ENCODE measurements at regions not wholly inside any gene's neighbourhood (a gene's known extent, or its start where the extent isn't known, plus 50 kb on each side); places are given as distances from the start of the nearest gene placed in this dataset.
"Not testable (repeated sequence)": the region's sequence is repeated elsewhere in the genome, so short reads cannot be mapped to it uniquely, and the experiment has no call there.

DNA sequence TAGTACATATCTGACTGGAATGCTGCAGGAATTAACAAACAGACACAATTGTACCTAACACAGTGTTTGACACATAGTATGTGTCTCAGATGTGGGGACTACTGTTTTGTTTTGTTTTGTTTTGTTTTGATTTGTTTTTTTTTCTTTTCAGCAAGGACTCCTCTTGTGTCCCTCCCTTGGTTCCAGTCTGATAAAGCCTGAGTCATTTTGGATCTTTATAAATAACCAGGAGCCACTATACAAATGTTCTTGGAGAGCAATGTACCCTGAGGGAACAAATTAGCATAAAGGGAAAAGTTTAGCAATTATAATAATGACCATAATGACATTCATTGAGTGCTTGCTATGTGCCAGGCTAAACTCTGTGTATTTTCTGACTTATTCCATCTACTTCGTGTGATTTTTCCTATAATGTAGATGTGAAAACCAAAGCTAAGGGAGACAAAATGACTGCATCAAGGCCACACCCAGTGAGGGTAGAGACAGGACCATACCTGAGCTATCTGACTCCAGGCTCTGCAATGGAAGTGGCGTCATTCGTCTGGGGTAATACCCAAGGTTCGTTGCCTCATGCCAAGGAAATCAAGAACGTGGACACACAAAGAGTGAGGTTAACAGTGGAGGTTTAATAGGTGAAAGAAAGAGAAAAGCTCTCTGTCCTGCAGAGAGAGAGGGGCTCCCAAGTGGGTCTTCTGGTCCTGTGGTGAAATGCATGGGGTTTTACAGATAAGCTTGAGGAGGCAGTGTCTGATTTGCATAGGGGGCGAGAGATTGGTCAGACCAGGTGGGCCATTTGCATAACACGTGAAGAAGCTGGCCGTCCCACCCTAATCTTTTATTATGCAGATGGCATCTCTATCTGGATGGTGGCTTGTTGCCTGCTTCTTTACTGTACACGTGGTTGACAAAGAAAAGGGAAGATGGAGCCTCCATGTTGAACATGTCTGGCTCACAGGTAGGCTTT lies 285.5 kb upstream of the SFSWAP start:
- DNase-seq, result no peak

DNA sequence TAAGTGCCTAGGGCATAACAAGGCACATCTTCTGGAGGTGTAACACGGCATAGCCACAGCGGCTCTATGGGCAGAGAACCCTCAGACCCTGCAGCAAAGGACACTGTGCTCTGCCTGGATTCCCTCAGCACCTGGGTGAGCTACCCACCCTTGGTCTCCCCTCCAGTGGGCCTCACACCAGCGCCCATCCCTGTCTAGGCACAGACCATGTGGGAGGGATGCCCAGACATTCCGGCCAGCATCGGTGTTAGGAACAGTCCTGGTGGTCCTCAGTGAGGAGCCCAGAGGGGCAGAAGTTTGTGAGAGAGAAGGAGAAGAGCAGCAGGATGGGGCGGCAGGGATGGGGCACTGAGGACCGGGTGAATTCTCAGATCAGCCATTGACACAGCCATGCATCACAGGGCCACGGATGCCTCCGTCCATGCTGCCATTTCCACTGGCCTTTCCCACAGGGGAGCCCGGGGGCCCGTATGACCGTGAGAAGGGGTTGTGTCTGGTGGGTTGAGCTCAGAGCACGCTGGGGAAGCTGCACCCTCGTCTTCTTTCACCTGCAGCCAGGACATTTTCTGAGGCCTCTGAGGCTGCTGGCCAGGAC lies 282.7 kb upstream of the SFSWAP start:
- no peak for DNase-seq

DNA sequence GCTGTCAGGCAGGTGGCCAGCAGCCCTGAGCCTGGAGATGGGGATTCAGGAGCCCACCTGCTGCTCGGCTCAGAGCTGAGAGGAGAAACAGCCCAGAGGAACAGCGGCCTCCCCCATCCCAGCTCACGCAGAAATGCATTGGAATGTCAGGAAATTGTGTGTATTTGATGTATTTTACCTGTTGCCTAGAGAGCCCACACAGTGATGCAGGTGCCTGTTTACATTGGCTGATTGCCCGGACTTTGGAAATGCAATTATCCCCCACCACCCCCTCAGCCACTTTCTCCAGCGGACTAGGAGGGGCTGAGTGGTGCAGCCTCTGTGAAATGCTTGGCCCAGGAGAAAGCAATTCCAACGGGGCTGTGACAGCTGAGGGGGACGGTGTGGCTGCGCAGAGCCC lies 281.7 kb upstream of the SFSWAP start:
- not testable (repeated sequence) for DNase-seq

DNA sequence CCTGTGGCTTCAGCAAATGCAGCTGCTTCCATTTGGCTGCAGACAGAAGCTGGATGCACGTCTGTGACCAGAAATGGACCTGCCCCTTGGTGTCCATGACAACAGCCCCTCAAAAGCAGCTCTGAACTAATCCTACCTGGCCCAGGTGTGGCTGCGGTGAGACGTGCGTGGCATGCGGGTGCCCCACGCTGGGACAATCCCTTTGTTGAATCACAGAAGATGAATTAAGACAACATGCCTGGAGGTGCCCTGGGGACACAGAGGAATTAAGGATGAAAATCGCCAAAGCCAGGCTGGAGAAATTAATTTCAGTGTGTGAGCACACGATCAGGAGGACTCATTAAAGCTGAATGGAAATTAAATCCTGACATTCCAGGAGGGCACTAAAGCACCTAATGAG lies 281.2 kb upstream of the SFSWAP start:
- DNase-seq, result not testable (repeated sequence)

DNA sequence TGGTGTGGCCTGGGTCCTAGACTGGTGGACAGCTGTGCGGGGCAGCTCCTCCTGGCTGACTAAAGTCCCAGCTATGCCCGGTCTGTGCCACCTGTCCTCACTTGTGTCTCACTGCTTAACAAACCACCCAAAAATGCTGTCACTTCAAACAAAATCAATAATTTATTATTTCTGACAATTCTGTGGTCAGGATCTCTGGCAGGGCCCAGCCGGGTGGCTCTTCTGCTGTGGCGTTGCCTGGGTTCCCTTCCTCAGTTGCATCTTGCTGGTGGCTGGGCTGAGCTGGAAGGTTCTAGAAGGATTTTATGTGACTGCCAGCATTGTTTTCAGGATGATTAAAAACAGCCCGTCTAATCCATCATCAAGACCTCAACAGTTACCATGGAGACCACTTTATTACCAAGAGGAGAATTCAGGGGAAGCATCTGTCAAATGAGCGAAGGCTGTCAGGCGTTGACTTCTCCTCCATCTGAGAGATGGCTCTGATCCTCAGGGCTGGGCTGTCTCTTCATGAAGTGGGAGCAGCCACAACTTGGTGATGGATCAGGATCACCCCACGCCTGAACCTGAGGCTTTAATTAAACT lies 280.6 kb upstream of the SFSWAP start:
- no peak for DNase-seq

DNA sequence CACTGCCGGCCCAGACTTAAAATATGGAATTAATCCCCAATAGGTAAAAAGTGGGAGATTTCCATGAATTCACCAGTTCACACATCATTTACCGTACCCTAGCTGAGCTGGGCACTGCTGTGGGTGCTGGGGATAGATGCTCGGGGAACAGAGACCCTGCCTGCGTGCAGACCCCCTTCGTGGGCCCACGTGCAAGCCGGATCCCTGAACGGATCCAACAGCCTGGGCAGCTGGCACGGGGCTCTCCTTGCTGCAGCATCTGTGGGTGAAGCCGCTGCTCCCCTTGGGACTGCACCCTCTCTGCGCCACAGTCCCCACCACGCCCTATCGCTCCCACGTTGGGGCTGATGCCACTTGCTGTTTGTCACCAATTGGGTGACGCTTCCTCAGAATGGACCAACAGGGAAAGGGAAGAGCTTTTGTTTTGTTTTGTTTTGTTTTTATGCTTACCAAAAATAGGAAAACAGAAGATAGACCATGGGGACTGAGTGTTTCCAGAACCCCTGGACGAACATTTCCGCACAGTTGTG lies 279.7 kb upstream of the SFSWAP start:
- not testable (repeated sequence) for DNase-seq

DNA sequence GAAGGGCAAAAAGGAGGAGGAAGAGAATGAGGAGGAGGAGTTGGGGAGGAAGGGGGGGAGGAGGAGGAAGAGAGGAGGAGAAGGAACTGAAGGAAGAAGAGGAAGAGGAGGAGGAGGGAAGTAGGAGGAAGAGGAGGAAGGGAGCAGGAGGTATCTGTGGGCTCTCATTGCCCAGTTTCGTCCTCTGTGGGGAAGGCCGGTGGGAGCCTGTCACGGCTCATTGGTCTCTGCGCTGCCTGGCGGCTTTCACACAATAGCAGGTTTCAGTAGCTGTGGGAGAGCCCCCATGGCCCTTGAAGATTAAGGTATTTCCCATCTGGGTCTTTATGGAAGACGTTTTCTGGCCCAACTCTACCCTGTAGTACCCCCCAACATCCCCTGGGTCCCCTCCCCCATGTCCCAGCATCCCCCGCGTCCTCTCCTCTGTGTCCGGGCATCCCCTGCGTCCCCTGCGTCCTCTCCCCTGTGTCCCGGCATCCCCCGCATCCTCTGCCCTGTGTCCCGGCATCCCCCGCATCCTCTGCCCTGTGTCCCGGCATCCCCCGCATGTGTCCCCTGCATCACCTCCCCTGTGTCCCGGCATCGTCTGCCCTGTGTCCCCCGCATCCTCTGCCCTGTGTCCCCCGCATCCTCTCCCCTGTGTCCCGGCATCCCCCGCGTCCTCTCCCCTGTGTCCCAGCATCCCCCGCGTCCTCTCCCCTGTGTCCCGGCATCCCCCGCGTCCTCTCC lies 278.2 kb upstream of the SFSWAP start:
- DNase-seq, result no peak

DNA sequence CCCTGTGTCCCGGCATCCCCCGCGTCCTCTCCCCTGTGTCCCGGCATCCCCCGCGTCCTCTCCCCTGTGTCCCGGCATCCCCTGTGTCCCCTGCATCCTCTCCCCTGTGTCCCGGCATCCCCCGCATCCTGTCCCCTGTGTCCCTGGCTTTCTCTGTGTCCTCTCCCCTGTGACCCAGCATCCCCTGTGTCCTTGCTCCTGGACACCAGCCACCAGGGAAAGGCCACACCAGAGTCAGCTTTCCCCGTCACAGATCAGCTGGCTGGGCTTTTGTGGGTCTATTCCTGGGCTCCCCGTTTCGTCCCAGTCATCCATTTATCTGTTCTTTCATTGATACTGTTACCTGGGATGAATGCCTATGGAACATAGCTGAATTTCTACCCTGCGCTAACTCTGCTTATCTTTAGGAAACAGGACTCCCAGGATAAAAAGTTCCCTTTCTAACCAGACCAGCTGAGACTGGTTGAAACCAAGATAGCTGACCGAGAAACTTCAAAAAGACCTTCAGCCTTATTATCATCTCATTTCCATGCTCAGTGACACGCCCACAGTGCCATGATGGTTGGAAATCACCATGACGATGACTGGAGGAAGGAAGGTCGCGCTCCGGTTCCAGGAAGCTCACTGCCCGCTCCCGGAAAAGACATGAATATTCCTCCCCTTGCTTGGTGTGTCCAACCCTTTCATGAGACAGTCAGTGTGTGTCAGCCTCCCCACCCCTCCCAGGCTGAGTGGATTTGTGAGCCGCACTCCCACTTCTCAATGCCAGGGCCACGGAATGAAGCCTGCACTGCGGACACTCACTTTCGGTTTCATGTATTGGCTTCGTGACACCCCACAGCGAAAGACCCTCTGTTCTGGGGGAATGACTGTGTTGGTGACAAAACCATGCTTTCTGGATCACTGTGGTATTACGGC lies 276.4 kb upstream of the SFSWAP start:
- no peak for DNase-seq

DNA sequence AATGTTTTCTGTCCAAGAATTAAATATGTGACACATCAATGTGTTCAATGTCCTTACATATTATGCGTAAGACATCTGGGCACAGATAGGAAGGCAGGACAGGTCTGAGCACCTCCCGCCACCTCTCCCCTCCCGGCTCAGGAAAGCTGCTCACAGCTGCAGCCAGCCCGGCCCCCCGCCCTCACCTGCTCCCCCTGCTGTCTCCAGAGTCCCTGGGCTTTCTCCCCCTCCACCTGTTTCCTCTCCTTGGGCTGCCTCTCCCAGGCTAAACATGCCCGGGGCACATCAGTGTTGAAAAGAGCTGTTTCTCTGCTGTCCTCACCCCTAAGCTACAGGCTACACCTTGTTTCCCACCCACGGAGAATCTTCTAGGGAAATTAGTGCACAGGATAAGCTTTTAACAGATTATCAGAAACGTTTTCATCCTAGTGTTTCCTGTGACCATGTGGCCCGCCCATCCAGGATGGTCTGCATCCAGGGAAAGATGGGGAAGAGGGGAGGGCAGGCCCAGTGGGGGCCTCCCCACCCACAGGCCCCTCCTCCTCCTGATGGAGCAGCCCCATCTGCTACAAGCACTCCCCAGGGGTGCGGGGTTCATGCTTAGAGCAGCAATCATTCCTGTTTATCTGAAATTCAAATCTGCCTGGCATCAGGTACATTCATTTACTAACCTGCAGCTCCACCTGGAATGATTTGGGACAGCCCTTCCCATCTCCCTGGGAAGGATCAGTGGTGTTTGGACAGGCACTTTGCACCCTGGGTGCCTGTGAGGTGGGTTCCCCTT lies 273.8 kb upstream of the SFSWAP start:
- DNase-seq, result no peak

DNA sequence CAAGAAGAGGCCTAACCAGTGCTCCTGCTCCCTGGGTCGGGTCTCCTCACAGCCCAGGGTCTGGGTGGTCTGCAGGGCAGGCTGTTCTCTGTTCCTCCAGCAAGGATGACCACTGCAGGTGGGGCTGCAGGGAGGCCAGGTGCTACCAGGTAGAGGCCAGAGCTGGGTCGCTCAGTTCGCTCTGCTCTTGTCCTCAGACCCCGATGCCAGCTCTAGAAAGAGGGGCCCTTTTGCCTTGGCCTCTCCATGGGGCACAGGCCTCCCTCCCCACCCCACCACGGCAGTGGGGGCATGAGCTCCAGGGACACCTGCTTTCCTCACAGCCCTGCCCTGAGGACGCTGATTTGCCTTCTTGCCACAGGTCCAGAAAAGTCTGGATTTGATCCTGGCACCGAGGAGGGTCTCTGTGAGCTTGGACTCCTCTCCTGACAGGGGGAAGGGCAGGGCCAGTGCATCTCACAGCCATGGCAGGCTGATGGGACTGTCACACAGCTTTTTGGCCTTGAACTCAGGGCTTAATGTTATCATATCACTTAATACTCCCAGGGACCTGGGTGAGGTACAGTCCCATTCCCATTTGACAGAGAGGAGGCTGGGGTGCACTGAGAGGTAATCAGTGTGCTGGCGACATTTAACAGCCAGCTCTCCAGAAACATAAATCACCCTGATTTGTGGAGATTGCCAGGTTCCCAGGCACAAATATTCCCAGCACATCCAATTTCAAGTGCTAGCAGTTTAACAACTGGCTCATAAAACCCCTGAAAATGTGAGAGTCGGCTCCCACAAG lies 273.0 kb upstream of the SFSWAP start:
- DNase-seq, result no peak

DNA sequence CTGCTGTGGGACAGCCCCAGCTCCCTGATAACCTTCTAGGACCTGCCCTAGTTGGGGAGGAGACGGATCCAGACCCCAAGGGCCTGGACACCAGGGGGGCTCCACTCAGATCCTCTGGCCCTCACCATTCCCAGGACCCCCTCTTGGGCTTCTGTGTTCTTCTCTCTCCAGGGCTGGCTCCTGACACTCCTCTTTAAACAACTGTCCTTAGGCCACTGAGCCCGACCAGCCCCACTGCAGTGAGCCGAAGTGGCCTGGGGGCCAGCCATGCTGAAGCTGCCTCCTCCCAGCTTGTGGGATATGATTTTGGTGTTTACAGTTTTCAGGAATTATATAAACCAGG lies 272.4 kb upstream of the SFSWAP start:
- not testable (repeated sequence) for DNase-seq

DNA sequence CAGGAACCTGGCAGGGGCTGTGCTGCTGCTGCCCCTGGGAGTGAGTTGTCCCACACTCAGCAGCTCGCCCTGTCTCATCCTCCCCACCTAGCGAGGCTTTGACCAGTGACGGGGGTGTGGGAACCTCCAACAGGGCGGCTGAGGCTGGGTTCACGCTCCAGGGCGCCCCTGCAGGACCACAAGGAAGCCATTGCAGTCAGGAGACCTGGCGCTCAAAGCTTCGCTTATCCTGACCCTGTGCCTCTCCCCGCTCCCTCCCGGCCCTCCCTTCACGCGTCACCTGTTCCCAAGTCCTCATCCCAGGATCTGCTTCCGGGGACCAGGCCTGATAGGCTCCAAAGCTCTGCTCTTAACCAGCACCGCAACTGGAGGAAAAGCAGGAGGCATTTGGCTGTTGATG lies 272.0 kb upstream of the SFSWAP start:
- no peak for DNase-seq

DNA sequence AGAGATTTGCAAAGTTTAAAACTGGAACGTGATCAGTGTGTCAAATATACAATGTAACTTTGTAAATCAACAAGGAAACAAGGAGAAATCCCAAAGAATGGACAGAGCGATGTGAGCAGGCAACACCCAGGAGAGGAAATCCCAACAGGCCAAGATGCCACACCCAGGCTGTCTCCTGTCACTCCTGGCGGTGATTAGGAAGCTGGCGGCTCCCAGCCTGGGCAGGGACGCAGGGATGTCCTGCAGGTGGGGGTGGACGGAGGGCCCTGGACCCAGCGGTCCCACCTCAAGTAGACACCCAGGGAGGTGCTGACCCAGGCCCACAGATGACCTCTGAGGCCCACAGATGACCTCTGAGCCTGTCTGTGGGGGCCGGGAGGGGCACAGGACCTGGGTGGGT lies 271.1 kb upstream of the SFSWAP start:
- not testable (repeated sequence) for DNase-seq

DNA sequence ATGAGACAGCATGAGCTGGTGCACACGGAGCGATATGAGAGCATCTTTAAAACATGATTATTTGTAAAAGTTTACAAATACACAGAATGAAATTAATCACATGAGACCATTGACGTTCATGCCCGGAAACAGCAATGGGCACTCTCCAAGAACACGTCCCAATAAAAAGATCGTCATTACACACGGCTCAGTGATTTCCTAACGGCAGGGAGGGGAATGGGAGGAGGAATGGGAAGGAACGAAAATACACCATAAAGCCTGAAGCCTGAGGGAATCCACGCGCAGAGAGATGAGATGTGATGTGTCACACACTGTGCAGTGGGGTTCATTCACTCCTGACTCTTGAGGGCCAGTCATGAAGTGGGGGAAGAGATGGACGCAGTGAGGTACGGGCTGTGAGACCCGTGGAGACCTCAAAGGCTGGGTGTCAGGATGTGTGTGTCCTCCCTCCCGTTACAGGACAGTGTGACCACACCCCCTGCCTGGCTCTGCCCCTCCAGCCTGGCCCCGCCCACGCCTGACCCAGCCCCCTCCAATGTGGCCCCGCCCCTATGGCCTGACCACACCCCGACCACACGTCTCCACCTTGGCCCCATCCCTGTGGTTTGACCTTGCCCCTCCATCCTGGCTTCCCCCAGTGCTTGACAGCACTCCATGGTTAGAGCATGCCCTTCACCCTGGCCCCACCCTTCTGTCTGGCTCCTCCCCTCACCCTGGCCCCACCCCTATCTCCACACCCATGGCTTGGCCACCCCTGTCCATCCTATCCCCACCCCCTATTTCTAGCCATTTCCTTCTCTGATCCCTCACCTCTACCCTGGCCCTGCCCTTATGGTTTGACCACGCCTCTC lies 270.5 kb upstream of the SFSWAP start:
- not testable (repeated sequence) for DNase-seq

DNA sequence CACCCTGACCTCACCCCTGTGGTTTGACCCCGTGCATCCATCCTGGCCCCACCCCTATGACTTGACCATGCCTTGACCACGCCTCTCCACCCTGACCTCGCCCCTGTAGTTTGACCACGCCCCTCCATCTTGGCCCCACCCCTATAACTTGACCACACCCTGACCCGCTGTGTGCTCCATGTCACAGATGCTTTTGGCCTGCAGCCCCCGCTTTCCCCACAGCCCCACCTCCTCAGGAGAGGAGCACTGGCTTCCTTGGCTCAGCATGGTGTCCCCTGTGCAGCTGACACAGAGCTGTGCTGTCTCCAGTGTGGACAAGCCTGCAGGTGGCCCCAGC lies 269.9 kb upstream of the SFSWAP start:
- no peak for DNase-seq

DNA sequence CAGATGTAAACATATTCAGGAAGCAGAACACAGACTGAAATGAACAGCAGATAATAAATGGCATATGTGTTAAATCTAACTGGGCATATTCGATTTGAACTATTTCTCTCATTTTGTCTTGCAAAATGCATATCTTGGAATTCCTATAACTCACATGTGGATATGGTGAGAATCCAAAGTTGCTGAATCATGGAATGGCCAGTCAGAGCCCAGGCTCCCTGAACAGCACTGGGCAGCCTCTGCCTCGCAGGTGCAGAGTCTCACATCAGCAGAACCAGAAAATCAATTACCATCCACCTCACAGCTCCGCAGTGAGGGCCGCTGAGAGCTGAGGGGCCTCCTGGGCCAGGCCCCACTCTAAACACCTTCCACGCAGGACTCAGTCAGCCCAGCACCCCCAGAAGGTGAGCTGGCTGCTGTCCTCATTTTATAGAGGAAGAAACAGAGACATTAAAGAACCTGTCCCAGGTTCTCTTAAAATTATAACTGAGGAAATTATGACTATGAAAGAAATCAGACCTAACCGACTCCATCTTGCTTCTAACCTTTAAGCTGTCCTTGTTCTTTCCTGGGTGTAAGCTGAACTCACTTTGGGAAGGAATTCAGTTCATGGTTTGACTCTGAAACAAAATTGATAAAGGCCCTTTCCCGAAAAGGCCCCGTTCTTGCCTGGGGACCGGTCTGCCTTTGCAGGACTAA lies 269.1 kb upstream of the SFSWAP start:
- no peak for DNase-seq

DNA sequence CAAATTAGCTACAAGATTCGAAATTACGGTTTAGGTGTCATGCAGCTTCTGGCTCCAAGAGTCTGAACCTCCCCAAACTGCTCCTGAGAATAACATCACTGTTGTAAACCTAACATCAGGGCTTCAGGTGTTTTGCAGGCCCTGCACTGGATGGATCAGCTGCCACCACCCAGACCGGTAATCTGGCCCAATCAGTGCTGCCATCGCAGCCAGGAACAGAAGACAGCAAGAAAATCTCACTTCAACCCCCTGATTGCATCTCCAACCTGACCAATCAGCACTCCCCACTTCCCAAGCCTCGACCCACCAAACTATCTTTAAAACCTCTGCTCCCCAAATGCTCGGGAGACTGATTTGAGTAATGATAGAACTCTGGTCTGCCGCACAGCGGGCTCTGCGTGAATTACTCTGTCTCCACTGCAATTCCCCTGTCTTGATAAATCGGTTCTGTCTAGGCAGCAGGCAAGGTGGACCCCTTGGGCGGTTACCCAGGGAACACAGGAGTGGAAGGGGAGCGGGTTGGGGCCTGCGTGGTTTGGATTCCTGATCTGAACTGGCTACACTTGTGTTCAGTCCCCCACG lies 268.5 kb upstream of the SFSWAP start:
- DNase-seq, result no peak

Measured in stimulated activated CD4-positive, alpha-beta T cell treated with anti-CD3 and anti-CD28 coated beads, Interleukin-12 subunit alpha, Interleukin-12 subunit beta, amount 100 ng/mL, for 4 hours (primary cell).